Stimulated activated naive B cell treated with anti-CD40 and anti-IgM and Interleukin-4, amounts not matched to agents 10 μg/mL and 1 μg/mL and 100 μg/mL, for 72 hours (primary cell): ENCODE measurements at regions not wholly inside any gene's neighbourhood (a gene's known extent, or its start where the extent isn't known, plus 50 kb on each side); places are given as distances from the start of the nearest gene placed in this dataset.
A peak's percentile ranks its signal among the peaks of the same experiment; 100 is the strongest.

ENCODE experiments used
- ATAC-seq, 2 donors: fragments of 150-1000 bp; cut with Tn5 transposase; replicated peaks; 2 replicates each; pipeline ENCODE4 v1.10.0; 2021; ENCODE audit warnings: moderate library complexity in 1 of 2
- DNase-seq: peaks from one replicate; pipeline ENCODE4 v3.0.0; 2021
- H3K27ac Mint-ChIP-seq: one replicate; pipeline ENCODE4 v1.8.0; 2022; ENCODE audit warnings: mild to moderate bottlenecking, mixed read lengths
- H3K27me3 Mint-ChIP-seq, 2 donors: one replicate each; pipeline ENCODE4 v1.8.0; 2022; ENCODE audit warnings: mixed read lengths in 2 of 2
- H3K36me3 Mint-ChIP-seq, 2 donors: one replicate each; pipeline ENCODE4 v1.8.0; 2022; ENCODE audit warnings: mixed read lengths in 2 of 2, mild to moderate bottlenecking in 1 of 2
- H3K4me1 Mint-ChIP-seq, 2 donors: one replicate each; pipeline ENCODE4 v1.8.0; 2022; ENCODE audit warnings: mixed read lengths in 2 of 2, mild to moderate bottlenecking in 1 of 2
- H3K4me3 Mint-ChIP-seq, 2 donors: one replicate each; pipeline ENCODE4 v1.8.0; 2022; ENCODE audit warnings: mild to moderate bottlenecking in 2 of 2, mixed read lengths in 2 of 2, moderate library complexity in 1 of 2
- H3K9me3 Mint-ChIP-seq, 2 donors: one replicate each; pipeline ENCODE4 v1.8.0; 2022; ENCODE audit warnings: mixed read lengths in 2 of 2, mild to moderate bottlenecking in 1 of 2

- Mint-ChIP-seq H3K27me3 (no peaks in the 10 kb centered on the region), H3K36me3 (peaks cover 0 to 2% of the 10 kb centered on the region in 2 donors), H3K27ac (no peak overlapping the region), H3K4me3 (no peak overlapping the region), H3K9me3 (no peaks in the 10 kb centered on the region), H3K4me1 (no peaks in the 10 kb centered on the region)
- ATAC-seq: no peak
- DNase-seq: no peak
Measured at GRCh38 chr3:30428251-30428650, 178.2 kb upstream of the TGFBR2 start.

- DNase-seq (no peak), ATAC-seq (no peak)
- no peaks in the 10 kb centered on the region for H3K36me3 Mint-ChIP-seq
- H3K4me1 Mint-ChIP-seq: peaks cover 27 to 38% of the 10 kb centered on the region in 2 donors
- H3K27me3 Mint-ChIP-seq: no peaks in the 10 kb centered on the region
- peak overlapping the region; percentile 66 for H3K27ac Mint-ChIP-seq
- H3K9me3 Mint-ChIP-seq: no peaks in the 10 kb centered on the region
- H3K4me3 Mint-ChIP-seq: peak overlapping the region; percentile 70 to 72
Measured at GRCh38 chr3:30435861-30436331, 170.5 kb upstream of the TGFBR2 start.

- Mint-ChIP-seq H3K27me3 (no peaks in the 10 kb centered on the region), H3K27ac (no peak overlapping the region), H3K36me3 (no peaks in the 10 kb centered on the region)
Measured at GRCh38 chr3:30437171-30437601, 169.2 kb upstream of the TGFBR2 start.

GRCh38 chr3:30438126-30438525 lies 168.3 kb upstream of the TGFBR2 start:
- DNase-seq (peak; percentile 9), ATAC-seq (peak; percentile 92 to 98)
- peaks cover 27 to 38% of the 10 kb centered on the region in 2 donors for H3K4me1 Mint-ChIP-seq
- no peak overlapping the region for H3K4me3 Mint-ChIP-seq
- H3K9me3 Mint-ChIP-seq: no peaks in the 10 kb centered on the region
- no peaks in the 10 kb centered on the region for H3K27me3 Mint-ChIP-seq
- H3K27ac Mint-ChIP-seq: no peak overlapping the region
- no peaks in the 10 kb centered on the region for H3K36me3 Mint-ChIP-seq

More at GRCh38 chr3:30437171-30437601, 169.2 kb upstream of the TGFBR2 start:
- Mint-ChIP-seq H3K4me3 (no peak overlapping the region), H3K4me1 (peaks cover 27 to 38% of the 10 kb centered on the region in 2 donors), H3K9me3 (no peaks in the 10 kb centered on the region)
- DNase-seq: no peak
- peak in 1 of 2 donors; percentile 25 for ATAC-seq

- no peak for ATAC-seq
- H3K27ac Mint-ChIP-seq: no peak overlapping the region
- H3K9me3 Mint-ChIP-seq: no peaks in the 10 kb centered on the region
- no peaks in the 10 kb centered on the region for H3K27me3 Mint-ChIP-seq
- DNase-seq: no peak
- H3K4me1 Mint-ChIP-seq: peaks cover 27 to 38% of the 10 kb centered on the region in 2 donors
- no peaks in the 10 kb centered on the region for H3K36me3 Mint-ChIP-seq
- no peak overlapping the region for H3K4me3 Mint-ChIP-seq
Measured at GRCh38 chr3:30439451-30440053, 166.8 kb upstream of the TGFBR2 start.

- no peaks in the 10 kb centered on the region for H3K9me3 Mint-ChIP-seq
- no peaks in the 10 kb centered on the region for H3K36me3 Mint-ChIP-seq
- H3K27ac Mint-ChIP-seq: no peak overlapping the region
- ATAC-seq (no peak), DNase-seq (no peak)
- no peak overlapping the region for H3K4me3 Mint-ChIP-seq
- peaks cover 23 to 32% of the 10 kb centered on the region in 2 donors for H3K4me1 Mint-ChIP-seq
- H3K27me3 Mint-ChIP-seq: no peaks in the 10 kb centered on the region
Measured at GRCh38 chr3:30440147-30440604, 166.2 kb upstream of the TGFBR2 start.

- DNase-seq (no peak), ATAC-seq (no peak)
- H3K36me3 Mint-ChIP-seq: no peaks in the 10 kb centered on the region
- H3K4me3 Mint-ChIP-seq: no peak overlapping the region
- H3K27ac Mint-ChIP-seq: no peak overlapping the region
- no peaks in the 10 kb centered on the region for H3K27me3 Mint-ChIP-seq
- H3K4me1 Mint-ChIP-seq: peaks cover 19 to 25% of the 10 kb centered on the region in 2 donors
- no peaks in the 10 kb centered on the region for H3K9me3 Mint-ChIP-seq
Measured at GRCh38 chr3:30440880-30441279, 165.5 kb upstream of the TGFBR2 start.

- Mint-ChIP-seq H3K4me1 (peaks cover 0 to 2% of the 10 kb centered on the region in 2 donors), H3K27me3 (no peaks in the 10 kb centered on the region), H3K36me3 (no peaks in the 10 kb centered on the region), H3K4me3 (no peak overlapping the region), H3K9me3 (no peaks in the 10 kb centered on the region), H3K27ac (no peak overlapping the region)
- ATAC-seq (no peak), DNase-seq (no peak)
Measured at GRCh38 chr3:30443756-30444673, 162.4 kb upstream of the TGFBR2 start.

GRCh38 chr3:30448450-30449289 lies 157.7 kb upstream of the TGFBR2 start:
- Mint-ChIP-seq H3K36me3 (no peaks in the 10 kb centered on the region), H3K4me1 (no peaks in the 10 kb centered on the region), H3K9me3 (peaks cover 0 to 3% of the 10 kb centered on the region in 2 donors), H3K4me3 (no peak overlapping the region), H3K27me3 (no peaks in the 10 kb centered on the region), H3K27ac (no peak overlapping the region)
- DNase-seq (no peak), ATAC-seq (no peak)

GRCh38 chr3:30449290-30449632 lies 157.1 kb upstream of the TGFBR2 start:
- H3K36me3 Mint-ChIP-seq: no peaks in the 10 kb centered on the region
- H3K4me1 Mint-ChIP-seq: no peaks in the 10 kb centered on the region

GRCh38 chr3:30452446-30452845 lies 154.0 kb upstream of the TGFBR2 start:
- H3K27me3 Mint-ChIP-seq: no peaks in the 10 kb centered on the region
- DNase-seq (no peak), ATAC-seq (no peak)
- no peaks in the 10 kb centered on the region for H3K4me1 Mint-ChIP-seq
- H3K36me3 Mint-ChIP-seq: no peaks in the 10 kb centered on the region
- H3K4me3 Mint-ChIP-seq: no peak overlapping the region
- H3K9me3 Mint-ChIP-seq: peaks cover 0 to 3% of the 10 kb centered on the region in 2 donors
- no peak overlapping the region for H3K27ac Mint-ChIP-seq

More at GRCh38 chr3:30449290-30449632, 157.1 kb upstream of the TGFBR2 start:
- Mint-ChIP-seq H3K27me3 (no peaks in the 10 kb centered on the region), H3K4me3 (no peak overlapping the region), H3K27ac (no peak overlapping the region), H3K9me3 (peaks cover 0 to 3% of the 10 kb centered on the region in 2 donors)
- no peak for ATAC-seq
- DNase-seq: no peak

- H3K4me3 Mint-ChIP-seq: no peak overlapping the region
- no peak overlapping the region for H3K27ac Mint-ChIP-seq
- H3K4me1 Mint-ChIP-seq: no peaks in the 10 kb centered on the region
- peaks cover 0 to 4% of the 10 kb centered on the region in 2 donors for H3K9me3 Mint-ChIP-seq
- H3K27me3 Mint-ChIP-seq: no peaks in the 10 kb centered on the region
- DNase-seq (no peak), ATAC-seq (no peak)
- peaks cover 0 to 3% of the 10 kb centered on the region in 2 donors for H3K36me3 Mint-ChIP-seq
Measured at GRCh38 chr3:30453360-30454039, 152.9 kb upstream of the TGFBR2 start.

- ATAC-seq (no peak), DNase-seq (no peak)
- Mint-ChIP-seq H3K4me1 (no peaks in the 10 kb centered on the region), H3K9me3 (peaks cover 0 to 6% of the 10 kb centered on the region in 2 donors), H3K27me3 (no peaks in the 10 kb centered on the region), H3K27ac (no peak overlapping the region), H3K4me3 (no peak overlapping the region), H3K36me3 (peaks cover 0 to 3% of the 10 kb centered on the region in 2 donors)
Measured at GRCh38 chr3:30454636-30455035, 151.8 kb upstream of the TGFBR2 start.
